HG03108 (cell line): ENCODE measurements at regions not wholly inside any gene's neighbourhood (a gene's known extent, or its start where the extent isn't known, plus 50 kb on each side); places are given as distances from the start of the nearest gene placed in this dataset.
"Not testable (repeated sequence)": the region's sequence is repeated elsewhere in the genome, so short reads cannot be mapped to it uniquely, and the experiment has no call there.

Experiments
- ATAC-seq: cut with Tn5 transposase; IDR thresholded peaks from one replicate; pipeline ENCODE4 v1.9.1; 2021; ENCODE audit warnings: moderate library complexity; ENCODE audit not compliant: unreplicated experiment

DNA sequence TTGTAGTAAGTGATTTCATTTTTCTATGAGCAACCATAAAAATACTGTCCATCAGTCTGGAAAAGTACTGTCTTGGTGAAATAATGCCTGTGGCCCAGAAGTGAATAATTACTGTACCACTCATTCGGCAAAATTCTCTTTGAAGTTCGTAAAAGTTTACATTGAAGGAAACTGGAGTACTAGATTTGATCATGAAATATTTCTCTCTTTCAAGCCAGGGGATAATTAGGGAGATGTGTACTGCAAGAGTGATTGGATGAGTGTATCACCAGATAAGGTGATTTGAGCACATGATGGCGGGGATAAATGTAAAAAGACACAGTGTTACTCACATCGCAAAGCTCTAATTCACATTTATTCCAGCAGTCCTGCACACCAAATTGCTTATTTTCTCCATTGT is 883.2 kb upstream of the PIK3C3 start:
- ATAC-seq: no peak

DNA sequence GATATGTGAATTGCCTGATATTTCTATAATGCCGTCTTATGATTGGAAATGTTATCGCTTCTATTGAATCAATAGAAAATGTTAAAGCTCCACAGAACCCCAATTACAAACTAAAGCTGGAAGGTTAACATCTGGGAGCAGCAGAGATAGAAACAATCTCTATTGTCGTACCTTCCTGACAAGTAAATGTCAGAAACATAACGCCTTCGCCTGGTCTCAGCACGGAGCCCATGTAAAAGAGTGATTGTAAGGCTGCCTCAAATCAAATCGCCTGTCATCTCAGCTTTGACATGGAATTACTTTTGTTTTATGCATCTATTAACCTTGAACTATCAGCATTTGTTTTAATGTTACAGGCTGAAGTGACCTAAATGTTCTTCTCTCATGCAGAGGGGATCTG is 885.9 kb upstream of the PIK3C3 start:
- no peak for ATAC-seq

DNA sequence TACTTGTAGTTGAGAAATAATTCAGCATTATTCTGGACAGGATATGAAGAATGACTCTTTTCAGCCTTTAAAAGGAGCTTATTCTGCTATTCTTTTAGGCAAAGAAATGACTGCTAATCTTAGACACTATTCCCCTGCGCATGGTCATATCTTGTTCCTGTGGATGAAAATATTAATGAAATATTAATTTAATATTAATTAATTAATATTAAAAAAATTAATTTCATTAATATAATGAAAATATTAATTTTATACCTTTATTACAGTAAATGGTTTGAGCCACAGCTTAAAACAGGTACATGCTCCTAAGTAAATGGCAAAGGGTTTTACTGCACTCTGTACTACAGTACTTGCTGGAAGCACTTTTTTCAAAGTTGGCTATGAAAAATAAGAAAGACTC is 890.1 kb upstream of the PIK3C3 start:
- ATAC-seq: no peak

DNA sequence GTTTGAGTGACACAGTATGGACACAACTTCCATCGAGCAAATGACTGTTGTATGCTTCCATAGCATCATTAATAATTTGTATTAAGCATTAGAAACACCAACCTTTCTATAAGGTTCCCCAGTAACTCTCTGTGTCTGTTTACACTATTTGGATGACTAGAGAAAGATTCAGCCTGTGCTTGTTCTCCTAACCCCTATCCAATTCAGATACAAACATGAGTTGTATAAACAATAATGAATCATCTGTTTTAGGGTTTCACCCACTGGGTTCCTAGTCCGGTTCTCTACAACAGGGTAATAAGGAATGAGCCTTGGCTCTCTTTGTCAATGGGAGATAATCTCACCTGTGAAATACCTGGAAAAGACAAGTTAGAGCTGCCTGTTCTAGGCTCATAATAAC is 894.1 kb upstream of the PIK3C3 start:
- no peak for ATAC-seq

DNA sequence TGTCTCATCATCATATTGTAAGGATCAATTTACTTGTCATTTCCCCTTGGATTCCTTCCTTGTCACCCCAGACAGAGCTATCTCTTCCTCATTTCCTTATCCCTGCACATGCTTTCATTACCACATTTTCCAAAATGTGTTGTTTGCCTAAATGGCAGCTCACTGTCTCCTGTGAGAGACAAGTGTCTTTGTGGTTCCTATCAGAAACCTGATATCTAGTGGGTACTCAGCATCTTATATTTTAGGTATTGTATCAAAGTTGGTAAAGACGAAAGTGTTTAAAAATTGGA is 896.0 kb upstream of the PIK3C3 start:
- ATAC-seq: no peak

DNA sequence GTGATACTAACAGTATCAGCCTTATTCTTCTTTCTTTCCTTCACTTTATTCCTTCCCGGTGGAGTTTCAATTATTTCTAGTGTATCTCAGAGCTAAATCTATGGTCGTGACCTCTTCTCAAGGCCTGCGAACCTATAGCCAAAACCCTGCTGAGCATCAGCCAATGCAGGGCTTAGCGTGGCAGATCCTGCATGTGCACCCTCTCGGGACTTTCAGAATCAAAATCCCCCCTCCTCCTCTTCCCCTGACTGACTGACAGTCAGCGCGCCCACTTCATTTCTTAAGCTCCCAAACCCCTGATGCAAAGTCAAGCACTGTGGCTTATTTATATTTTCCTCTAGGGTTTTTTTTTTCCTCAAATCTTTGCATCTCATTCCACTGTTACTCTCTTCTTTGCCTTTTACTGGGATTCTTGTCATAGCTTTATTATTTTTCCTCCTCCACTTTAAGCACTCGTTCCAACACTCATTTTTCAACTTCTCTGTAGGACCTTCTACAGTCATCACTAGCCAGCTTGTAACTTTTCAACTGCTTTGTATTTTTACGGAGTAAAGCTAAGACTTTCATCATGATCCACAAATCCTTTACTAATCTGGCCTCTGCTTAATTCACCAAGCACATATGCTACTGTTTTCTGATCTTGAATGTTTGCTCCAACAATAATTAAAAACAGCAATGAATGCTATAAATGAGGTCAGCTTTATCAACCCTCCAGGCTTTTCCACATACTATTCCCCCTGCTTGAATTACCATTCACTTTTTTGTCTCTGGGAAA is 896.5 kb upstream of the PIK3C3 start:
- no peak for ATAC-seq

DNA sequence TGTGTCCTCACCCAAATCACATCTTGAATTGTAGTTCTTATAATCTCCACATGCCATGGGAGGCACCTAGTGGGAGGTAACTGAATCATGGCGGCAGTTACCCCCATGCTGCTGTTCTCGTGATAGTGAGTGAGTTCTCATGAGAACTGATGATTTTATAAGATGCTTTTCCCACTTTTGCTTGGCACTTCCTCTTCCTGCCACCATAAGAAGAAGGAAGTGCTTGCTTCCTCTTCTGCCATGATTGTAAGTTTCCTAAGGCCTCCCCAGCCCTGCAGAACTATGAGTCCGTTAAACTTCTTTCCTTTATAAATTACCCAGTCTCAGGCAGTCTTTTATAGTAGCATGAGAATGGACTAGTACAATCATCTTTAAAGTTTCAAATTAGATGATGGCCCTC is 902.4 kb upstream of the PIK3C3 start:
- ATAC-seq: no peak

DNA sequence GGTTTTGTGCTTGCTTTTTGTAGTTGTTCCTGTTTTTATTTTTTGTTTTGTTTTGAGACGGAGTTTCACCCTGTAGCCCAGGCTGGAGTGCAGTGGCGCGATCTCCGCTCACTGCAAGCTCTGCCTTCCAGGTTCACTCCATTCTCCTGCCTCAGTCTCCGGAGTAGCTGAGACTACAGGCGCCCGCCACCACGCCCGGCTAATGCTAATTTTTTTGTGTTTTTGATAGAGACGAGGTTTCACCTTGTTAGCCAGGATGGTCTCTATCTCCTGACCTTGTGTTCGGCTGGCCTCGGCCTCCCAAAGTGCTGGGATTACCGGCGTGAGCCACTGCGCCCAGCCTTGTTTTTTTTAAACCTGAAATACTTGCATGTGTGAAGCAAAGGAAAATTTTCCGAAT is 908.8 kb upstream of the PIK3C3 start:
- not testable (repeated sequence) for ATAC-seq

DNA sequence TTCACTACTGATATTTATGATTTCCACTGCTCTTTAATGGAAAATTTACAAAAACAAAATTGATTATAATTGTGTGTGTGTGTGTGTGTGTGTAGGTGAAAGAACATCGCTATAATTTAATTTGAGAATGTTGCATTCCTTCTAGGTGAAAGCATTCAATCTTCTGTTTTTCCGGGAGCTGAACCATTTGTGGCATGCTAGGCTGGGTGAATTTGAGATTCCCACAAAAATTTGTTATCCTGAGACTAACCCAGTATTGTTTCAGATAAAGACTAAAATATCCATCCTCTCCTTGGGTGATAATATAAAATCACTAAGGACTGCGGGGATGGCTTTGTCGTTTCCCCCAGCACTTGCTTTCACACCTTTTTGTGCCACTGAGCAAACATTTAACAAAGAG is 911.2 kb upstream of the PIK3C3 start:
- ATAC-seq: no peak

DNA sequence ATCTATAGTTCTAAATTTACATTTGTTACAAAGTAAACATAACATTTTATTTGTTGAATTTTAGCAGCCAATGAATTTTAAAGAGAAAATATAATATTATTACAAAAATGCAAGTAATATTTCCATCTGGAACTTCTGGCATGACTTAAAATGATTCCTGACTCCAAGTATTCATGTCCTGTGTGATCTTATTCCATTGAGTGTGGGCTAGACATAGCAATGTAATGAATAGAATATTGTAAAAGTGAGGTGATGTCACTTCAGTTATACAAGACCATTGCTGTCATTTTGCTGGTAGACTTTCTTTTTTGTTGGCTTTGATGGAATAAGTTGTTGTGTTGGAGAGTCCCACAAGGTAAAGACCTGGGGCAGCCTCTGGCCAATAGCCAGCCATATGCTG is 912.2 kb upstream of the PIK3C3 start:
- no peak for ATAC-seq

DNA sequence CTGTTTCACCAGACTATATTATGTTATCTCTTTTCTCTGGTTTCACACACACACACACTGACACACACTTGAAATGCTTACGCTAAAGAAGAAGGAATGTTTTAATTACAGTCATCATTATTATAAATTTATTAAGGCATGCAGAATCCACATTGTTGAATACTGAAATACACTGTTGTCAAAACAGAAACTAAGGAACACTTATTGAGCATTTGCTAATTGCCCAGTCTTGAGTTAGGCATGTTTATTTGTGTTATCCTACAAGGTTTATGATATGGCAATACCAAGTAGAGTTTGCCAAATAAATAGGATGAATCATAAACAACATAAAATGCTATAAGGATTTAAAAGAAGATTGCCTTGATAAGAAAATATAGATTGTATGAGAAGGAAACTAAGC is 917.0 kb upstream of the PIK3C3 start:
- no peak for ATAC-seq

DNA sequence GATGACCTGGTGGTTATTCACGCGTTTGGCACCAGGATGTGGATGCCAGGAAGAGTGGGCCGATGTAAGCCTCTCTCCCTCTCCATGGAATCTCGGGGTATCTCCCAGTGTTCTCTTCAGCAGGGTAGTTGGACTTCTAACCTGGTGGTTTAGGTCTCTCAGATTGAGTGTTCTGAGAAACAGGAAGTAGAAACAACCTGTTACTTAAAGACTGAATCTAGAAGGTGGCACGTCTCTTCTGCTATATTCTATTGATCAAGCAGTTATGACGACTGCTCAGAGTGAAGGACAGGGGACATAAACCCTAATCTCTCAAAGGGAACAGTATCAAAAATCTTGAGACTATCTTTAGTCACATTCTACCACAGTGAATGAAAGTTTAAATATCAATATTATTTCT is 918.7 kb upstream of the PIK3C3 start:
- ATAC-seq: no peak

DNA sequence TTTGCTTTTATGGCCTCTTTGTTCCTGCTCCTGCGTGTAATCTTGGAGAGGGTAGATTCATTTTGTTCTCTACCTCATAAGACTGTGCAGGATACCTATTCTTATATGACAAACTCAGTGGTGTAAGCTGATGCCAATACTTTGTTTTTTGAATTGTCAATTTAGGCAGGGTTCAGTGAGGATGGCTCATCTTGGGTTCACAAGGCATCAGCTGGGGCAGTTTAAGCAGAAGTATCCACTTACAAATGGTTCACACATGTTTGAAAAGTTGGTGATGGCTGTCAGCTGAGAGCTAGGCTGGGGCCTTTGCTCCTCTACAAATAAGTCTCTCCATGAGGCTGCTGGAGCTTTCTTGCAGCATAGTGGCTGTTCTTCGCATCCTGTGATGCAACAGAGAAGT is 920.6 kb upstream of the PIK3C3 start:
- no peak for ATAC-seq

DNA sequence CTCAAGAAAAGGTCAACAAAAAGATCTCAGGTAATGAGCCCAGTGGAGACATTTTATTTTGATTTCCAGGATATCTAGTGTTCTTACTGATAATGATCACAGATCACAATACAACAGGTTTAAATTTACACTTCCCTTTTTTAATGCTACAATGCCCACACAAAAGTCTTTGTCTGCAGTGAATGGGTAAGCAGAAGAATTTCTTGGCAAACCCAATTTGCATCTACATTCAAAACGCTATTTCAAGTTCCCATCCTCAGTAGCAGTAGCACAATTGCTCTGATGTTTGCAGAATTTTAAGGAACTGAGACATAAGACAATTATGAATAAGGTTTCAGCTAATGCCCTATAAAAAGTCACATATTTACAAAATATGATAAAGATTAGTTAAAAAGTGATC is 929.4 kb upstream of the PIK3C3 start:
- ATAC-seq: no peak

DNA sequence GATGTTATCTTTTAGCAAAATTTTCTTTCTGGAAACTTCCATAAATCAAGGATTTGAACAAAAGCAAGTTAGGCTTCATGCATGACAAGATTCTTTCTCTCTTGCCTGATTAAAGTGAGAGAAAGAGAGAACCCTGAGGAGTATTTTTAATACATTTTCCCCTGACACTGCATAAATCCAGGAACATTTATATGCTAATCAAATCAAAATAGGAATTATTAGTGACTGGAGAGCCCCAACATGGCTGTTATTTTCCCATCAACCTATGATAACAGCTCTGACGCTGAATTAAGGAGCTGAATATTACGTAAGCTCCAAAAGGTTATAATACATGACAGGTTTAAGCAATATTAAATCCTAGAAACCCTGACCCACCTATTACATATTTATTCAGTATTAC is 930.2 kb upstream of the PIK3C3 start:
- ATAC-seq: no peak

DNA sequence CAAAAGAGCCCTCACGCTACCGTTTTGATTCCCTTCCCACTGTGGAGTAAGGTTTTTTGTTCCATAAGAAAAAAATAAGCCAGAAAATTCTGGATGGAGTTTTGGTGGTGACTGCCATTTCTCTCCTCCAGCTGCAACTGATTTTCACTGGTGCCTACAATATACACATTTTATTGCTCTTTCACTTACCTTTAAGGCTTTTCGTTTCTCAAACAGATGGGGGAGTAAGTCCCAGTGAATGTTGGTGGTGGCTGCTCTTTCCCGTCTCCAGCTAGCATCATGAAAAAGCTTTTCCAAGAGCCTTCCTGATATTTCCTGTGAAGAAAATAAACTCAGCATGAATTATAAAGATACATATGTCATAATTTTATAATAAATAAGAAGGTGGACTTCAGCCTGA is 932.5 kb upstream of the PIK3C3 start:
- no peak for ATAC-seq

DNA sequence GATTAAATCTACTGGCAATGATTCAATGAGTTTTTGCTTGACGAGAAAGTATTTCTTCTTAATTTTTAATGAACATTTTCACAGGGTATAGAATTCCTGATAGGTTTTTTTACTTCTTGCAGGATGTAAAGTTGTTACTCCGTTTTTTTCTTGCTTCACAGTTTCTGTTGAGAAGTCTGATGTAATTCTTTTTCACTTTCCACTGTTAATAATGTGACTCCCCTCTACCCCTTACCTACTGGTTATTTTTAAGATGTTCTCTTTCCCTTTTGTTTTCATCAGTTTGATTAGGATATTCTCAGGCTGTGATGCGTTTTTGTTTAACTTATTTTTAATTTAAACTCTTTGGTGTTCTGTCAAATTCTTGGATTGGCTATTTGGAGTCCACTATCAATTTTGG is 933.9 kb upstream of the PIK3C3 start:
- ATAC-seq: no peak

DNA sequence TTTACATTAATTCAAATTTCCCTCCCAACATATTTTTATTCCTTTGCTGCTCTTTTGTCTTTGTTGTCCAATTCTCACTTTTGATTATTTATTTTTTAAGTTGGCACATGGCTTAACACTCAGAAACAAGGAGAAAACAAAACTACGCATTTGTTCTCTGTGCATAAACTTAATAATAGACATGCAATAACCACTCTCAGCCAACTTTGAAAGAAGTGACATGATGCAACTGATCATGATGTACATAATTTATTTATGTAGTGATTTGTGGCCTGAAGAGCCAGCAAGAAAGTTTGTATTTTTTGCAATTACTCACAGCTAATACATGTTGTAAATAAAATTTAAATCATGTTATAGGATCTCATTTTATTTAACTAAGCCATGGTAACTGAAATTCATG is 942.8 kb upstream of the PIK3C3 start:
- no peak for ATAC-seq

DNA sequence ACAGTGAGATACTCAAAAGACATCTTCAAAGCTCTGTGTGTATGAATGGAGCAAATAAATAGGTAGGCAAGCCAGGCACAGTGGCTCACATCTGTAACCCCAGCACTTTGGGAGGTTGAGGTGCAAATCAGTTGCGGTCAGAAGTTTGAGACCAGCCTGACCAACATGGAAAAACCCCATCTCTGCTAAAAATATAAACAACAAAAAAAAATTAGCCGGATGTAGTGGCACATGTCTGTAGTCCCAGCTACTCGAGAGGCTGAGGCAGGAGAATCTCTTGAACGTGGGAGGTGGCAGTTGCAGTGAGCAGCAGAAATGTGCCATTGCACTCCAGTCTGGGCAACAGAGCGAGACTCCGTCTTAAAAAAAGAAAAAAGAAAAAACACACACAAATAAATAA is 945.1 kb upstream of the PIK3C3 start:
- no peak for ATAC-seq

DNA sequence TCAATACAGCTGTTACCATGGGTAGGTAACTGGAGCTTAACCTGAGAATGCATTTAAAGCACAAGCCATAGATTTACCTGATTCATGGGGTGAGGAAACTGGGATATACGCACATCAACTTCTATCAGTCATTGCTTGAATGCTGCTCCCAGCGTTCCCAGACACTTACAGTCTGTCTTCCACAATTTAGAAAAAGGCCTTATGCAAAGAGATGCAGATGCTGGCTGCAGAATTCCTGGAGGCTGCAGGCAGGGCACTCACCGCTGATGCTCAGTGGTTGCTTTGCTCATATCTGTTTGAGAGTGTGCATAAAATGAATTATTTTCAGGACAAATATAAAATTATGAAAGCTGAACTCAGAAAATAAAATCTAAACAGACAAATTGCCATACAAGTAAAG is 950.7 kb upstream of the PIK3C3 start:
- no peak for ATAC-seq

DNA sequence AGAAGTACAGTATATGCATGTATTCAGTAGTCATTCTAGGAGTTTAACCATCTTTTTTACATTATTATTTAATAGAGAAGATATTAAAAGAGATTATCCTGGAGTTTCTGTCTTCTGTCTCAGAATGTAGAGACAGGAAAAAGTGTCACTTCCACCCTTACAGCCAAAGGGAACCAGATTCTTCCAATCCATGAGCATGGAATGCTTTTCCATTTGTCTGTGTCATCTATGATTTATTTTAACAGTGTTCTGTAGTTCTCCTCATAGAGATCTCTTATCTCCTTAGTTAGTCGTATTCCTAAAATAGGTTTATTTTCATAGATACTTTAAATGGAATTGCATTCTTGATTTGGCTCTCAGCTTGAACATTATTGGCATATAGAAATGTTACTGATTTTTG is 959.5 kb upstream of the PIK3C3 start:
- ATAC-seq: no peak

DNA sequence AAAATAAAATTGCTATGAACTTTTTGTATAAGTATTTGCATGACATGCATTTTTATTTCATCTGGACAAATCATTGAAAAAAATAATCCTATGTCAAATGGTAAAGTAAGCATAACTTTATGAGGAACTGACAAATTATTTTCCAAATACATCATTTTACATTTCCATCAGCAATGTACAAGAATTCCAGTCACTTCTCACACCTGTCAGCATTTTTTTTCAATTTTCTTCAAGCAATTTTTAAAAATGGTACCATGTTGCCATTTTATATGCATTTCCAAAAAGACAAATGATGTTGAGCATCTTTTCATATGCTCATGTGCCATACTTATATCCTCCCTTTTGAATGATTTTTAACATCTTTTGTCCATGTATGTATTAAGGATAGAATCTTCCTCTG is 961.7 kb upstream of the PIK3C3 start:
- no peak for ATAC-seq

DNA sequence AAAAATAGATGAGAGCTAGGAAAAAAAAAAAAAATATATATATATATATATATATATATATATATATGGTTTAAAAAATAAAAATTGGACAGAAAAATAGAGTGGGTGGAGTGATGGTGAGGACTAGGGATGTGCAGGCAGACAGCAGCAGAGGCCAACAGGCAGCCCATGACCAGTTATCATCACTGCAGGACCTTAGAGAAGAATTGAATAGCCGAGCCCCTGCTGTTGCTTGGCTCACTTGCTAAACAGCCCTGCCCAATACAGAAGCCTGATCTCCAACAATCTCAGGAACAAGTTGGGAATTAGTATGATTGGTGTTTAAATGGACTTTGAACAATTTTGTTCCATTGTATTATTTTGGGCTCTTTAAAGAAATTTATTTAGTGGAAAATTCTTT is 967.5 kb upstream of the PIK3C3 start:
- no peak for ATAC-seq

DNA sequence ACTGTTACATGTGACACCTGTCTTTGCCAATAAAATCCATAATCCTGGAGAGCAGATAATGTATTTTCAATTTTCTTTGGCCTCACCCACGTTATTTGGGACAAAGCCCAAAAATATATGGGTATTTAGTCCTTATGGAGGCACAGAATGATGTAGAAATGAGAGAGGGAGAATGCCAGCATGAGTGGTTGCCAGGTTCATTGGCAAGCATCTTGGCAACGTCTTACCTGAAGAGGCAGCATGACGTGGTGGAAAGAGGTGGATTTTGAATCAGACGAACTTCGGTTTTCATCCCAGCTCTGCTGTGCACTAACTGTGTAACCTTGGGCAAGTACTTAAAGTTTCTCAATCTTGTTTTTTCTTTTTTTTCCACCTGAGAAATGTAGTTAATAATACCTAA is 969.6 kb upstream of the PIK3C3 start:
- no peak for ATAC-seq
